Epidermal melanocyte (primary cell): ENCODE measurements at regions not wholly inside any gene's neighbourhood (a gene's known extent, or its start where the extent isn't known, plus 50 kb on each side); places are given as distances from the start of the nearest gene placed in this dataset.
A peak's percentile ranks its signal among the peaks of the same experiment; 100 is the strongest.

Source experiments
- DNase-seq: peaks from one replicate; pipeline ENCODE4 v3.0.0; 2011; ENCODE audit warnings: low spot score; ENCODE audit not compliant: insufficient read length

- no peak for DNase-seq
Measured at GRCh38 chr20:20887593-20888265, 175.3 kb upstream of the RALGAPA2 start.

GRCh38 chr20:20881808-20882207, 169.4 kb upstream of the RALGAPA2 start:
- no peak for DNase-seq

- DNase-seq, result no peak
Measured at GRCh38 chr20:20877079-20877478, 164.6 kb upstream of the RALGAPA2 start.

- DNase-seq, result no peak
Measured at GRCh38 chr20:20875716-20876115, 163.3 kb upstream of the RALGAPA2 start.

GRCh38 chr20:20872428-20872827, 160.0 kb upstream of the RALGAPA2 start:
- no peak for DNase-seq

GRCh38 chr20:20869161-20869775, 156.8 kb upstream of the RALGAPA2 start:
- no peak for DNase-seq

- DNase-seq, result no peak
Measured at GRCh38 chr20:20864351-20865096, 152.1 kb upstream of the RALGAPA2 start.

- DNase-seq, result peak; percentile 72
Measured at GRCh38 chr20:20860078-20860806, 147.8 kb upstream of the RALGAPA2 start.

GRCh38 chr20:20859510-20859909, 147.1 kb upstream of the RALGAPA2 start:
- no peak for DNase-seq

- no peak for DNase-seq
Measured at GRCh38 chr20:20856956-20857355, 144.5 kb upstream of the RALGAPA2 start.

GRCh38 chr20:20856306-20856705, 143.9 kb upstream of the RALGAPA2 start:
- DNase-seq, result no peak

- DNase-seq, result no peak
Measured at GRCh38 chr20:20851385-20851784, 138.9 kb upstream of the RALGAPA2 start.

GRCh38 chr20:20850407-20850806, 138.0 kb upstream of the RALGAPA2 start:
- no peak for DNase-seq

- peak; percentile 31 for DNase-seq
Measured at GRCh38 chr20:20849161-20849560, 136.7 kb upstream of the RALGAPA2 start.

GRCh38 chr20:20847814-20848213, 135.4 kb upstream of the RALGAPA2 start:
- DNase-seq, result no peak

- no peak for DNase-seq
Measured at GRCh38 chr20:20843982-20844381, 131.5 kb upstream of the RALGAPA2 start.

- no peak for DNase-seq
Measured at GRCh38 chr20:20839771-20840170, 127.3 kb upstream of the RALGAPA2 start.

GRCh38 chr20:20837574-20838021, 125.2 kb upstream of the RALGAPA2 start:
- peak; percentile 54 for DNase-seq

- no peak for DNase-seq
Measured at GRCh38 chr20:20836836-20837235, 124.4 kb upstream of the RALGAPA2 start.

- no peak for DNase-seq
Measured at GRCh38 chr20:20835897-20836296, 123.5 kb upstream of the RALGAPA2 start.

- no peak for DNase-seq
Measured at GRCh38 chr20:20834008-20834407, 121.6 kb upstream of the RALGAPA2 start.

- no peak for DNase-seq
Measured at GRCh38 chr20:20832715-20833114, 120.3 kb upstream of the RALGAPA2 start.
